Astrocyte (in vitro differentiated cells and primary cell): ENCODE measurements at regions not wholly inside any gene's neighbourhood (a gene's known extent, or its start where the extent isn't known, plus 50 kb on each side); places are given as distances from the start of the nearest gene placed in this dataset.

Source experiments
- CTCF ChIP-seq: IDR thresholded peaks from 2 replicates; pipeline ENCODE4 v1.5.1; 2011; ENCODE audit warnings: low read depth, mild to moderate bottlenecking, inconsistent platforms, low read length, moderate library complexity; ENCODE audit not compliant: insufficient read depth
- EZH2 ChIP-seq: IDR thresholded peaks from 2 replicates; pipeline ENCODE4 v1.6.1; 2012; ENCODE audit warnings: mild to moderate bottlenecking, low read length, inconsistent platforms; ENCODE audit not compliant: insufficient read depth

- TF ChIP-seq CTCF = no peak
- no peak for TF ChIP-seq EZH2
Observed at GRCh38 chr20:51125105-51125504, 102.2 kb upstream of the KCNG1 start.
